Upper lobe of left lung (tissue), 6 donors: ENCODE measurements at regions not wholly inside any gene's neighbourhood (a gene's known extent, or its start where the extent isn't known, plus 50 kb on each side); places are given as distances from the start of the nearest gene placed in this dataset.

Source experiments
- ATAC-seq, 2 donors: fragments of 200-7000 bp; cut with Tn5 transposase; one replicate each; pipeline ENCODE4 v1.9.1; 2022; ENCODE audit warnings: mild to moderate bottlenecking in 2 of 2, moderate library complexity in 2 of 2; ENCODE audit not compliant: low FRiP score in 2 of 2
- DNase-seq, 2 donors: peaks; one replicate each; pipeline ENCODE4 v3.0.0-alpha.2; 2019 to 2020
- H3K27ac ChIP-seq, 4 donors: fragments of 200-600 bp; sonication (generic); one replicate each; pipeline ENCODE4 v1.5.1; 2016 to 2019
- H3K27me3 ChIP-seq, 4 donors: fragments of 200-600 bp; sonication (generic); one replicate each; pipeline ENCODE4 v1.5.1; 2017 to 2019
- H3K36me3 ChIP-seq, 4 donors: fragments of 200-600 bp; sonication (generic); one replicate each; pipeline ENCODE4 v1.5.1; 2016 to 2019
- H3K4me1 ChIP-seq, 4 donors: fragments of 200-600 bp; sonication (generic); one replicate each; pipeline ENCODE4 v1.5.1; 2018 to 2019
- H3K4me3 ChIP-seq, 4 donors: fragments of 200-600 bp; sonication (generic); one replicate each; pipeline ENCODE4 v1.5.1; 2017 to 2019; ENCODE audit warnings: mild to moderate bottlenecking in 2 of 4, moderate library complexity in 1 of 4
- H3K9me3 ChIP-seq, 4 donors: fragments of 200-600 bp; sonication (generic); one replicate each; pipeline ENCODE4 v1.5.1; 2018 to 2019
- EP300 ChIP-seq, 4 donors: sonication (generic); formaldehyde crosslinking; IDR thresholded peaks; one replicate each; pipeline ENCODE4 v1.5.1; 2017; ENCODE audit warnings: antibody characterized with exemption in 4 of 4, control low read depth in 2 of 4
- POLR2A ChIP-seq, 4 donors: fragments of 450-650 bp; IDR thresholded peaks; one replicate each; pipeline ENCODE4 v1.5.1; 2016 to 2017; ENCODE audit warnings: antibody characterized with exemption in 4 of 4, mild to moderate bottlenecking in 2 of 4
- POLR2AphosphoS5 ChIP-seq, 2 donors: sonication (generic); formaldehyde crosslinking; IDR thresholded peaks; one replicate each; pipeline ENCODE4 v1.5.1; 2017; ENCODE audit warnings: antibody characterized with exemption in 2 of 2
- WGBS, 2 donors: methylation state at CpG; one replicate each; pipeline ENCODE4 v1.1.5; 2017 to 2018; 5-methylcytosine and 5-hydroxymethylcytosine counted together
- TF ChIP-seq, protein P1 (sequence below), 6 experiments: fragments of 450-650 bp in 4 of 6; fragments of 200-600 bp in 2 of 6; sonication (generic) in 2 of 6; IDR thresholded peaks; one replicate each; pipeline ENCODE4 v1.5.1; 2016 to 2019; ENCODE audit warnings: antibody characterized with exemption in 6 of 6
- donor health status: DM: no; HTN: no; CAD: no; lungs with moderate emphysema.
- donor health status: DM: no; HTN: yes; CAD: no; lungs with severe emphysema.

DNA sequence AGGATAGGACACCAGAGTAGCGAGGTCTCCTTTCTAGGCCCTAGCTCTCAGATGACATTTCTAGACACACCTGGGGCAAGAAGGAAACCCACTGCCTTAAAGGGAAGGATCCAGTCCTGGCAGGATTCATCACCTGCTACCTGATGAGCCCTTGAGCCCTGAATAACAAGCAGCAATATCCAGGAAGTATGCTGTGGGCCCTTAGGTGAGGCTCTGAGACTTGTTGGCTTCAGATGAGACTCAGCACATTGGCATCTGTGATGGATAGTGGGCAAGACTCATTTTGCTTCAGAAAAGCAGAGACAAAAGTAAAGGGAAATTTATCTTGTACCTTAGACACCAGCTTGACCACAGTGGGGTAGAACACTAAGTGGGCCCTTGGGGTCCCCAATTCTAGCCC, 238.4 kb upstream of the MEOX2 start:
- TF ChIP-seq, protein P1, sequence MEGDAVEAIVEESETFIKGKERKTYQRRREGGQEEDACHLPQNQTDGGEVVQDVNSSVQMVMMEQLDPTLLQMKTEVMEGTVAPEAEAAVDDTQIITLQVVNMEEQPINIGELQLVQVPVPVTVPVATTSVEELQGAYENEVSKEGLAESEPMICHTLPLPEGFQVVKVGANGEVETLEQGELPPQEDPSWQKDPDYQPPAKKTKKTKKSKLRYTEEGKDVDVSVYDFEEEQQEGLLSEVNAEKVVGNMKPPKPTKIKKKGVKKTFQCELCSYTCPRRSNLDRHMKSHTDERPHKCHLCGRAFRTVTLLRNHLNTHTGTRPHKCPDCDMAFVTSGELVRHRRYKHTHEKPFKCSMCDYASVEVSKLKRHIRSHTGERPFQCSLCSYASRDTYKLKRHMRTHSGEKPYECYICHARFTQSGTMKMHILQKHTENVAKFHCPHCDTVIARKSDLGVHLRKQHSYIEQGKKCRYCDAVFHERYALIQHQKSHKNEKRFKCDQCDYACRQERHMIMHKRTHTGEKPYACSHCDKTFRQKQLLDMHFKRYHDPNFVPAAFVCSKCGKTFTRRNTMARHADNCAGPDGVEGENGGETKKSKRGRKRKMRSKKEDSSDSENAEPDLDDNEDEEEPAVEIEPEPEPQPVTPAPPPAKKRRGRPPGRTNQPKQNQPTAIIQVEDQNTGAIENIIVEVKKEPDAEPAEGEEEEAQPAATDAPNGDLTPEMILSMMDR (IDR thresholded peaks at IDR 0.05) = no peak
- TF ChIP-seq POLR2A (IDR thresholded peaks at IDR 0.05) (no peak), EP300 (IDR thresholded peaks at IDR 0.05) (no peak), POLR2AphosphoS5 (IDR thresholded peaks at IDR 0.05) (no peak)
- Histone ChIP-seq H3K27me3 (no peaks in the 10 kb centered on the region), H3K9me3 (no peaks in the 10 kb centered on the region), H3K27ac (no peak overlapping the region), H3K4me3 (no peak overlapping the region), H3K4me1 (no peaks in the 10 kb centered on the region), H3K36me3 (no peaks in the 10 kb centered on the region)
- 89 to 100% methylated on average over 1 of the region's 1 CpG for WGBS, 2 donors
- DNase-seq = no peak
- ATAC-seq = no peak

DNA sequence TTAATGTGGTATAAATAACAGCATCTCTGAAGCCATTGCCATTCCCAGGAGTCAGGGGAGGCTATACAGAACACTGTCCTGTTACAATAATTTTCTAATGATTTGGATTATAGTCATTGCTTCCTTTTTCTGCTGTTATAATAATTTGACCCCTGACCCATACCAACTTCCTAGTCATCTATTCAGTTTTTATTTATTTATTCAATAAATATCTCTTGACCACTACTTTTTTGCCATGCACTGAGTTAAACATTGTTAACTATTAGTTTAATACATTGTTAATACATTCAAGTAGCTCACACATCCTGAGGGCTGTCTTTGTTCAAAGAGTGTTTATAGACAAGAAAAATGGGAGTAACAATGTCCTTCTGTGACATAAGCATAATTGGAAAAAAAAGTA, 235.5 kb upstream of the MEOX2 start:
- ATAC-seq (no peak), DNase-seq (no peak)
- no peaks in the 10 kb centered on the region for H3K36me3 ChIP-seq
- H3K4me3 ChIP-seq = no peak overlapping the region
- no peaks in the 10 kb centered on the region for H3K4me1 ChIP-seq
- TF ChIP-seq POLR2AphosphoS5 (IDR thresholded peaks at IDR 0.05) (no peak), POLR2A (IDR thresholded peaks at IDR 0.05) (no peak), EP300 (IDR thresholded peaks at IDR 0.05) (no peak)
- TF ChIP-seq, protein P1 (IDR thresholded peaks at IDR 0.05) = no peak
- H3K9me3 ChIP-seq = no peaks in the 10 kb centered on the region
- no peaks in the 10 kb centered on the region for H3K27me3 ChIP-seq
- no peak overlapping the region for H3K27ac ChIP-seq

DNA sequence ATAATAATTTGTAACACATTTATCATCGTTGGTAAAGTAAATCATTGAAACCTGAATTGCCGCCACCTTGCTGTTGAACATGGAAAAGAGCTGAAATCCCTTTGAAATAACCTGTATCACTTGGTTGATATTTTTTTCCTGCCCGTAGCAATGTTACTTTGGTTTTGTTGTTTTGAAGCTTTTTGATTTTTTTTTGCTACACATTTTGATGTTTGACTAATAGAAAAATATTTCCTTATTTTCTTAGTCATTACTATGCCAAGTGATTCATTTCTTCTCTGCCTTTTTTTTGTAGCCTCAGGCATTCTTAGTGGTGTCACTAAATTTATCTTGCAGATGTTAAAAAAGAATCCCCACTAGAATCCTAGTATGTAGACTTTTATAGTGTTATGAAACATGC, 235.1 kb upstream of the MEOX2 start:
- Histone ChIP-seq H3K36me3 (no peaks in the 10 kb centered on the region), H3K9me3 (no peaks in the 10 kb centered on the region), H3K4me1 (no peaks in the 10 kb centered on the region), H3K27me3 (no peaks in the 10 kb centered on the region), H3K4me3 (no peak overlapping the region), H3K27ac (no peak overlapping the region)
- 69 to 73% methylated on average over 3 of the region's 3 CpGs for WGBS, 2 donors
- no peak for DNase-seq
- no peak for TF ChIP-seq POLR2A (IDR thresholded peaks at IDR 0.05)
- TF ChIP-seq POLR2AphosphoS5 (IDR thresholded peaks at IDR 0.05) = no peak
- no peak for TF ChIP-seq EP300 (IDR thresholded peaks at IDR 0.05)
- TF ChIP-seq, protein P1 (IDR thresholded peaks at IDR 0.05) = no peak
- no peak for ATAC-seq

DNA sequence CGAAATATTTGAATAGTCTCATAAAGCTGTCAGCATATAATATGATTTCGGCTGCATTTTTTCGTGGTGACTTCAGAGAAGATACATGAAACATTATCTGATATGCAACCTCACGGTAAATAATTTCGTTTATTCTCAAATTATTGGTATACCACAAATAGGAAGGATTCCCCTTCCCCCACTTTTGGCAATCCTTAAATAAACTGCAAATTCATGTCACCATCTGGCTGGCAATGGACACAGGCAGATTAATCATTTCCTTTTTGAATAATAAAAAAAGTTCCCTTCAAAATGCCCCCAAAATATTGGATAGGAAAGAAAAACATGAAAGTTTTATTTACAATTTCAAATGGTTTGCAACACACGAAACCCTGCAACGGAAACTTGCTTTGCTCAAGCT, 234.5 kb upstream of the MEOX2 start:
- Histone ChIP-seq H3K36me3 (no peaks in the 10 kb centered on the region), H3K4me1 (no peaks in the 10 kb centered on the region), H3K27me3 (no peaks in the 10 kb centered on the region), H3K27ac (no peak overlapping the region), H3K9me3 (no peaks in the 10 kb centered on the region), H3K4me3 (no peak overlapping the region)
- TF ChIP-seq POLR2A (IDR thresholded peaks at IDR 0.05) = no peak
- TF ChIP-seq EP300 (IDR thresholded peaks at IDR 0.05) = no peak
- TF ChIP-seq, protein P1 (IDR thresholded peaks at IDR 0.05) = no peak
- TF ChIP-seq POLR2AphosphoS5 (IDR thresholded peaks at IDR 0.05) = no peak
- WGBS, 2 donors = 83 to 87% methylated on average over 7 of the region's 7 CpGs
- DNase-seq = no peak
- ATAC-seq = no peak

DNA sequence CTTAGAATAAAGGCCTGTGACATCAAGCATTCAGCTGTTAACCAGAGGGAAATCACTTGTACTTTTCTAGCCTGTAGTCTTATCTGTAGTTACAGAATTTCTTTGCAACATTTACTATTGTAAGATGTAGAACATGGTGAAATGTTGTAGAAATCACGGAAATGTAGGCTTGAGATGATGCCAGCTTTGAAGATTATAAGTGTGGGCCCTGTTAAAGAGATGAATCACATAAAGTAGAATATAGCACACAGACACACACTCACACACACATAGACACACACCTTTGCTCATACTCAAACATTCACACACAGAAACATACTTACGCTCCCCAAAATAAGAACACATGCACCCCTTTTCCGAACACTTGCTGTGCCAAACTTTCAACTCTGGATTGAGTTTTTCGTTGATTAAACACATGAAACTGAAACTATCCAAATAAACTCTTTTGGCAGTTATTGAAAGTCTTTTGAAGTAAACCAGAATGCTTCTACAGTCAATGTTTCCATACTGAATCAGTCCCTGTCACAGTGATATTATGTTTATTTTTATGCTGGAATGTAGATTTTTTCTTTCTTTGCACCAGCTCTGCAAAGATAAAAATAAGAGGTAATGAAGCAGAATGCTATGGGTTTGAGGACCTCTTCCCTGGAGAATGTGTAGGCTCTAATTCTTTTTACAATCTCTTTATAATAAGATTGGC, 230.3 kb upstream of the MEOX2 start:
- no peaks in the 10 kb centered on the region for H3K9me3 ChIP-seq
- 65 to 81% methylated on average over 4 of the region's 4 CpGs for WGBS, 2 donors
- DNase-seq (no peak), ATAC-seq (no peak)
- TF ChIP-seq EP300 (IDR thresholded peaks at IDR 0.05) (no peak), POLR2AphosphoS5 (IDR thresholded peaks at IDR 0.05) (no peak), POLR2A (IDR thresholded peaks at IDR 0.05) (no peak)
- TF ChIP-seq, protein P1 (IDR thresholded peaks at IDR 0.05) = no peak
- H3K36me3 ChIP-seq = no peaks in the 10 kb centered on the region
- H3K4me1 ChIP-seq = no peaks in the 10 kb centered on the region
- no peak overlapping the region for H3K4me3 ChIP-seq
- H3K27ac ChIP-seq = no peak overlapping the region
- H3K27me3 ChIP-seq = no peaks in the 10 kb centered on the region
